Vagina (tissue), 2 donors: ENCODE measurements at regions not wholly inside any gene's neighbourhood (a gene's known extent, or its start where the extent isn't known, plus 50 kb on each side); places are given as distances from the start of the nearest gene placed in this dataset.

Source experiments
- CTCF ChIP-seq, 3 experiments: fragments of 450-650 bp in 2 of 3; fragments of 200-600 bp in 1 of 3; sonication (generic) in 1 of 3; IDR thresholded peaks; one replicate each; pipeline ENCODE4 v1.5.1; 2017 to 2019; ENCODE audit warnings: antibody characterized with exemption in 3 of 3, mild to moderate bottlenecking in 2 of 3, moderate library complexity in 2 of 3
- POLR2A ChIP-seq, 2 donors: fragments of 450-650 bp; IDR thresholded peaks; one replicate each; pipeline ENCODE4 v1.6.1; 2017; ENCODE audit warnings: antibody characterized with exemption in 2 of 2, mild to moderate bottlenecking in 2 of 2, moderate library complexity in 2 of 2
- POLR2AphosphoS5 ChIP-seq, 2 donors: sonication (generic); formaldehyde crosslinking; IDR thresholded peaks; one replicate each; pipeline ENCODE4 v1.9.0; 2017; ENCODE audit warnings: antibody characterized with exemption in 2 of 2, mild to moderate bottlenecking in 2 of 2, low read depth in 1 of 2; ENCODE audit not compliant: insufficient read depth in 1 of 2

GRCh38 chr2:41920812-41921211 is 127.0 kb upstream of the PKDCC start:
- TF ChIP-seq POLR2AphosphoS5 (IDR thresholded peaks at IDR 0.05; ENCODE audit: insufficient read depth in 1 of 2, low read depth in 1 of 2) (no peak), POLR2A (IDR thresholded peaks at IDR 0.05) (no peak), CTCF (IDR thresholded peaks at IDR 0.05) (no peak)
